PC-9 (cell line): ENCODE measurements at regions not wholly inside any gene's neighbourhood (a gene's known extent, or its start where the extent isn't known, plus 50 kb on each side); places are given as distances from the start of the nearest gene placed in this dataset.

ENCODE experiments used
- EZH2 ChIP-seq: fragments of 200-600 bp; sonication (generic); IDR thresholded peaks from 2 replicates; pipeline ENCODE4 v1.8.0; 2017; ENCODE audit warnings: antibody characterized with exemption, low read depth
- TF ChIP-seq, protein P1 (sequence below): fragments of 200-600 bp; sonication (generic); conservative IDR thresholded peaks from 2 replicates; pipeline ENCODE4 v1.6.1; 2017; ENCODE audit warnings: mixed run types, antibody characterized with exemption, mild to moderate bottlenecking, moderate library complexity

DNA sequence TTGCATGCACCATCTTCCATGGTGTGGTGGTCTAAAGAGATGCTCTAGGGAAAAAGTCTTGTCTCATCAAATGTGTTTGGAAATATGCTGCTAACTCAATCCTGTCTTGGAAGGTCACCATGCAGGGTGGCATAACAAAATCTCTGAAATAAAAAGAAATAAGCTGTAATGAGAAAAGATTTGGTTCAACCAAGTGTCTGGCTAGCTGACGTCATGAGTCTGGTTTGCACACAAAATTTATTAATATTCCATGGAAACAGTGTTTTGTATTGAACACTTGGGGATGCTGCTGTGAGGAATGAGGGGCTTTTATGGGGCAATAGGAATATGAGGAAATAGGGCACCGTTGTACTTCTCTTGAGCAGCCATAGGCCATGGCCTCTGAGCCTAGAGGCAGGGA is 575.7 kb upstream of the CDH5 start:
- TF ChIP-seq, protein P1, sequence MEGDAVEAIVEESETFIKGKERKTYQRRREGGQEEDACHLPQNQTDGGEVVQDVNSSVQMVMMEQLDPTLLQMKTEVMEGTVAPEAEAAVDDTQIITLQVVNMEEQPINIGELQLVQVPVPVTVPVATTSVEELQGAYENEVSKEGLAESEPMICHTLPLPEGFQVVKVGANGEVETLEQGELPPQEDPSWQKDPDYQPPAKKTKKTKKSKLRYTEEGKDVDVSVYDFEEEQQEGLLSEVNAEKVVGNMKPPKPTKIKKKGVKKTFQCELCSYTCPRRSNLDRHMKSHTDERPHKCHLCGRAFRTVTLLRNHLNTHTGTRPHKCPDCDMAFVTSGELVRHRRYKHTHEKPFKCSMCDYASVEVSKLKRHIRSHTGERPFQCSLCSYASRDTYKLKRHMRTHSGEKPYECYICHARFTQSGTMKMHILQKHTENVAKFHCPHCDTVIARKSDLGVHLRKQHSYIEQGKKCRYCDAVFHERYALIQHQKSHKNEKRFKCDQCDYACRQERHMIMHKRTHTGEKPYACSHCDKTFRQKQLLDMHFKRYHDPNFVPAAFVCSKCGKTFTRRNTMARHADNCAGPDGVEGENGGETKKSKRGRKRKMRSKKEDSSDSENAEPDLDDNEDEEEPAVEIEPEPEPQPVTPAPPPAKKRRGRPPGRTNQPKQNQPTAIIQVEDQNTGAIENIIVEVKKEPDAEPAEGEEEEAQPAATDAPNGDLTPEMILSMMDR: no peak
- no peak for TF ChIP-seq EZH2
